T-helper 1 cell treated with Interleukin-12 subunit alpha and Interleukin-12 subunit beta and Interleukin-4 antibody, amounts not matched to agents 30 μg/mL and 1 μg/mL, for 36 hours (primary cell): ENCODE measurements at regions not wholly inside any gene's neighbourhood (a gene's known extent, or its start where the extent isn't known, plus 50 kb on each side); places are given as distances from the start of the nearest gene placed in this dataset.
"Not testable (repeated sequence)": the region's sequence is repeated elsewhere in the genome, so short reads cannot be mapped to it uniquely, and the experiment has no call there.

Experiments used
- H3K27ac Mint-ChIP-seq: one replicate; pipeline ENCODE4 v1.8.0; 2021; ENCODE audit warnings: mild to moderate bottlenecking, mixed read lengths
- H3K27me3 Mint-ChIP-seq: one replicate; pipeline ENCODE4 v1.8.0; 2021; ENCODE audit warnings: low read depth, mixed read lengths
- H3K36me3 Mint-ChIP-seq: one replicate; pipeline ENCODE4 v1.8.0; 2021; ENCODE audit warnings: low read depth, mixed read lengths
- H3K4me1 Mint-ChIP-seq: one replicate; pipeline ENCODE4 v1.8.0; 2021; ENCODE audit warnings: low read depth, mixed read lengths
- H3K4me3 Mint-ChIP-seq: one replicate; pipeline ENCODE4 v1.8.0; 2021; ENCODE audit warnings: mild to moderate bottlenecking, moderate library complexity, mixed read lengths
- H3K9me3 Mint-ChIP-seq: one replicate; pipeline ENCODE4 v1.8.0; 2021; ENCODE audit warnings: mixed read lengths

DNA sequence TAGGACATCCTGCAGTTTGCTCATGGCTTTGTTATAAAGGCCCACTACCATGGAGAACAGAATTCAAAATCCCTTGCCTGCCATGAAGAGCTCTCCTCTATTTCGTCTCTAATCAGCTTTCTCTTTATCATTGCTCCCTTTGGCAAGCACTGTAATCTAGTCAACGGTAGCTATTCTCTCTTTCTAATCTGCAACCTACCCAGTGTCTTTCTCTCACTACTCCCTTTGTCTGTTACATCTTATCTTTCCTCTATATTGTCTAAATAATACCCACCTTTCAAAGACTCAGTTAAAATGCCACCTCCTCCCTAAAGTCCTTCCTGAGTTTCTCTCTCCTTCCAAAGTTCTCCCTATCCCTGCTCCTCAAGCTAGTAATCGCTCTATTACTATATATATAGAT is 108.1 kb downstream of the FZD1 start:
- Mint-ChIP-seq H3K9me3 (no peaks in the 10 kb centered on the region), H3K36me3 (no peaks in the 10 kb centered on the region), H3K27me3 (no peaks in the 10 kb centered on the region), H3K27ac (no peak overlapping the region), H3K4me1 (no peaks in the 10 kb centered on the region), H3K4me3 (no peak overlapping the region)

DNA sequence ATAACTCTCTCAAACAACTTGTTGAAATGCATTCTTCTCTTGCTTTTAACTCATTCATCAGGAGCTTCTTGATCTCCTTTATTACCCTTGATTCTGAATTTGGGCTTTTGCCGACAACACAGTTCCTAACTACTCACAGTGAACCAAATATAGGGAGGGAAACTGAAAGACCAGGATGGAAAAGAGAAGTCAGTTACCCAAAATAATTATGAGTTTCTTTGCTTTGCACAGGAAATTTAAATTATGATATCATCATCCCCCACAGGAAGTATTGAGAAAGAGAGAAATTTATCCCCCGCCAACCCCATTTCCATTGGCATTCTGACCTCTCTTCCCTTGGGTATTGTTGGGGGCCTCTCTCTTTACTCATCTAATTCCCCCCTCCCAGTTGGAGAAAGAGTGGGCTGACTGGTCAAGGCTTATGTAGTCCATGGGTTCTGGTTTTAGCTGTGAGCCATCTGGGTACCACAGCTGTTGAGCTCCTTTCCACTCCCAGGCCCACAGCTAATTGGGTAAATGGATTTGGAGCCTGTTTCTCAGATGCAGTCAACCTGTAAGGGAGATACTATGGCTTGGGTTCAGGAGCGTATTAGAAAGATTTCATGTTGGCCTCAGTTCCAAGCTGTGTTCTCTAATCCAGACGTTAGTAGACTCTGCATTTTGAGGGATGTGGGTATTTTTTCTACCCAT is 109.0 kb downstream of the FZD1 start:
- no peak overlapping the region for H3K27ac Mint-ChIP-seq
- H3K27me3 Mint-ChIP-seq = no peaks in the 10 kb centered on the region
- H3K4me3 Mint-ChIP-seq = no peak overlapping the region
- H3K36me3 Mint-ChIP-seq = no peaks in the 10 kb centered on the region
- no peaks in the 10 kb centered on the region for H3K9me3 Mint-ChIP-seq
- H3K4me1 Mint-ChIP-seq = no peaks in the 10 kb centered on the region

DNA sequence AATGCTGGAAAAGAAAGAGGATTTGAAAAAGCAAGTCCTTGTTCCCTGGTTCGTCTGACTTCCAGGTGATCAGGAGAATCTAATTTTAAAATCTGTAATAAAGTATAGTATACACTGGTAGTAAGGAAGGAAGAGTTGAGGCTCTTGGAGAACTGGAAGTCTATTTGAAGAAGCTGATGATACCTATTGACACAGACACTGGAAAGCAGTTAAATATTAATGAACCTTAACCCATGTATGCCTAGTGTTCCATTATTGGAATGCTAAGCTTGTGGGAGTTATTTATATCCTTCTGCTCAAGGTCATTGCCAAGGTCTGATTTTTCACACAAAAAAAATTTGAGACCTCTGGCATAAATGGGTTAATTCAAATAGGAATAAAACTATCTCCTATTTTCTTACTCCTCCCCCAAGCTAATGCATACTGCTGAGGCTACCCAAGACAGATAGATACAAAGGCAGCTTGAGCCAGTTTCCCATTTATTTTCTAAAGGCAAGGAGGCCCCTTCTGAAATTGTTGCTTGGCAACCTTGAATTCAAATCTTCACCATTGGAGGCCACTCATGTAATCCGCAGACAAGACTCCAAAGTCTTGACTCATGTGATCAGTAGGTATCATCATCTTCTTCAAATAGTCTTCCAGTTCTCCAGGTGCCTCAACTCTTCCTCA is 110.2 kb downstream of the FZD1 start:
- H3K4me3 Mint-ChIP-seq = no peak overlapping the region
- H3K9me3 Mint-ChIP-seq = no peaks in the 10 kb centered on the region
- no peaks in the 10 kb centered on the region for H3K36me3 Mint-ChIP-seq

DNA sequence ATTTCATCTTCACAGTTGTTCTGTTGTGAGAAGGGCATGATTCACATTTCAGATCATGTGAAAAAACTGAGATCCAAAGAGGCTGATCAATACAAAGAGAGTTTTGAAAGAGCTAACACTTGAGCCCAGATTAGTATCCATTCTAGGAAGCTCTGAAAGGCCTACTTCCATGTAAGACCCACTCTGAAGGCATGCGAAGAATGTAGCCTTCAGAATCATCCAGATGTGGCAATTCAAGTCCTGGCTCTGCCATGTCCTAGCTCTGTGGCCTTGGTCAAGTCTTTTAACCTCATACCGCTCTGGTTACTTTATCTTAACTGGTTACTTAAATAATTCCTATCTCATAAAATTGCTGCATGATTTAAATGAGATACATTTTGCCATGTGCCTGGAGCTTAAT is 111.1 kb downstream of the FZD1 start:
- Mint-ChIP-seq H3K27ac (no peak overlapping the region), H3K4me3 (no peak overlapping the region), H3K4me1 (no peaks in the 10 kb centered on the region), H3K27me3 (no peaks in the 10 kb centered on the region), H3K36me3 (no peaks in the 10 kb centered on the region), H3K9me3 (no peaks in the 10 kb centered on the region)

More for the DNA sequence above, 110.2 kb downstream of the FZD1 start:
- no peaks in the 10 kb centered on the region for H3K4me1 Mint-ChIP-seq
- no peaks in the 10 kb centered on the region for H3K27me3 Mint-ChIP-seq
- H3K27ac Mint-ChIP-seq = no peak overlapping the region

DNA sequence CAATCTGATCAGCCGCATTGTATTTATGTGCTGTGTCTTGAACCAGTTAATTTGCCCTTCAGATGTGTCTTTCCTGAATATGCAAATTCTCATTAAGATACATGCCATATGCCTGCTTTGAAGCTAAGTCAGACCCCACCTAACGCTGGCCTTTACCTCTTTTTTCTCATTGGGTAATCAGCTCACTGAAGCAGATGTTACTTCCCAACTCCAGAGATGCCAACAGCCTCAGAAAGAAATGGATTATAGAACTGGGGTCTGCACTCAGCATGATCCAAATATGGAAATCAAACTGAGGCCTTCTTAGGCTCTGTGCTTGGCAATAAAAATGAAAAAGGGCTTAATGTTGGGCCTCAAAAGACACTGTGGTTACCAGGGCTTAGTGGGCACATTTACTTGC is 113.9 kb downstream of the FZD1 start:
- H3K27me3 Mint-ChIP-seq = no peaks in the 10 kb centered on the region
- no peak overlapping the region for H3K27ac Mint-ChIP-seq
- H3K4me1 Mint-ChIP-seq = no peaks in the 10 kb centered on the region
- H3K36me3 Mint-ChIP-seq = no peaks in the 10 kb centered on the region
- H3K4me3 Mint-ChIP-seq = no peak overlapping the region
- peaks cover 4% of the 10 kb centered on the region for H3K9me3 Mint-ChIP-seq

DNA sequence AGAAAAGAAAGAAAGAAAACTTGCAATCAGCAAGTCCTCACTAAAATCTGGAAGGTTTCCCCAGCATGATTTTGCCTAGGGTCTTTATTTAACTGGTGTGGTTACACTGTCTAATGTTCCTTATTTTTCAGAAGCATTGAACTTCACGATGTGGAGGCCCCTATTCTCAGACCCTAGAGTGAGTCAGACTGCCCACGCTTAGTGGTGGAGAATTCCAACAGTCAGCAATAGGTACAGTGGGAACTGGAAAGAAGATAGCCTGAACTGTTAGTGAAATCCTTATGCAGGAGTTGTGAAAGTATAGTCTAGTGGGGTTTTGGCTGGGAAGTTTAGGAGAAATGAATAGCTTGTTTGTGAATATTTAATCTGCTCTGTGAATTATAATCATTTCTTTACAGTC is 115.0 kb downstream of the FZD1 start:
- Mint-ChIP-seq H3K27ac (no peak overlapping the region), H3K4me1 (no peaks in the 10 kb centered on the region), H3K4me3 (no peak overlapping the region), H3K36me3 (no peaks in the 10 kb centered on the region), H3K27me3 (no peaks in the 10 kb centered on the region), H3K9me3 (peaks cover 7% of the 10 kb centered on the region)

DNA sequence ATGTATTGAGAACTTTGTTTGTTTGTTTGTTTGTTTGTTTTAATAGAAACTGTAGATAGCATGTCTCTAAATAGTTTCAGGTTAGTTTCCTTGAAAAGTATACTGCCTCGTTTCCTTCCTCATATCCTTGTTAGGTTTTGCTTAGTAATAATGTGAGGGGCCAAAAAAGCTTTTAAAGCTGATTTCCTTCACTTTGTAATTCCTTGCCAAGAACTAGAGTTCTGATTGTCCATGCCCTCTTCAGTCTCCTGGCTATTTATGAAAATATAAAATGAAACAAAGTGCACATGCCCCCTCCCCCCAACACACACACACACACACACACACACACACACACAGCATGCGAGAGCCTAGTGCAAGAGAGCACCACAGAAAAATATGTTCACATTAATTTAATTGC is 115.8 kb downstream of the FZD1 start:
- Mint-ChIP-seq H3K4me1 (no peaks in the 10 kb centered on the region), H3K36me3 (no peaks in the 10 kb centered on the region), H3K27me3 (no peaks in the 10 kb centered on the region), H3K27ac (no peak overlapping the region), H3K4me3 (no peak overlapping the region), H3K9me3 (peaks cover 7% of the 10 kb centered on the region)

DNA sequence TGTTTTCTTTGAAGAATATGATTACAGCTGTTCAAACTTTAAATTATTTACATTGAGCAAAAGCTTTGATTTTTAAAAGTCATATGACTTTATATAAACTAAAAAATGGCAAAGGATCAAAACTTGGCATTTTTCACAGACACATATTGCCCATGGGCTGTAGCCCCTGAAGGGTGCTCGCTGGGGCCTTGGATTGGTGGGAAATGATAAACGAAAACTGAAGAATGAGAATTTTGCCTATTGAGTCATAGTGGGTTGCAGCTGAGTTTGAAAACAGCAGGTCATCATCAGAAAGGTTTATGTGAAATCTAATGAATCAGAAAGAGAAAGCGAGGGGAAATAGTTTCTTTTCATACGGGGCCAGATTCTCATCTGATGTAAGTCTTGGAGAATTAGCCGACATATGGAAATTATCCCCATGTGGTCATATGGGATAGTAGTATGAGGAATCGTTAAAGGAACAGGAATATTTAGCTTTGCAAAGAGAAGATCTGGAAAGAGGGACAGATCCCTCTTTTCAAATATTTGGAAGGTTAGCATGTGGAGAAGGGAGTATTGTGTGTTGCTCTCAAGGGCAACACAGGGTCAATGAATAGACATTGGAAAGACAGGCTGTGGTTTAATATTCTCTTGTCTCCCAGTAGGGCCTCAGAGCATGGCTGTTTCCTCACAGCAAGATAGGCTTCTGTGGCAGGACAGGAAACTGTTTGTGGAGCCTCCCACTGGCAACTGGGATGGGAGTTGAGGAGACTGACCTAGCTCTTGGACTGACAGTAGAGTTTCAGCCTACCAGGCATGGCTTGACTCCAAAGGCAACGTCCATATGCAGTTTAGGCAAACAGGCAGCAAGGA is 119.0 kb downstream of the FZD1 start:
- H3K27ac Mint-ChIP-seq = no peak overlapping the region
- H3K4me3 Mint-ChIP-seq = no peak overlapping the region
- H3K4me1 Mint-ChIP-seq = no peaks in the 10 kb centered on the region
- H3K27me3 Mint-ChIP-seq = no peaks in the 10 kb centered on the region
- H3K9me3 Mint-ChIP-seq = peaks cover 7% of the 10 kb centered on the region
- H3K36me3 Mint-ChIP-seq = no peaks in the 10 kb centered on the region

DNA sequence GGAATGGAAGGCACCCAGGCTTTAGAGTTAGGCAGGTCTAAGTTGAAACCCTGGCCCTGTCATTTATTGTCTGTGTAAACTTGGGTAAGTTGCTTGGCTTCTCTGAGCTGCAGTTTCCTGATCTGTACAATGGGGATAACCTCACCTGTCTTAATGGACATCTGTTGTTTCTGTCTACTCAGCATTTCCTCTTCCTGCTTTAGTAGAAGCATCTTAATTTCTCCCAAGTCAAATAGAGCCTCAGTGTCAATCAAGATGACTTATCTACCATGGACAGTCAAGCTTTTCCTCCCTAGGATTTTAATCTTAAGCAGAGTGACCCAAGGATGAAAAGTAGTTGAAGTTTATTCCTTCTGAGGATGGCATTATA is 119.7 kb downstream of the FZD1 start:
- Mint-ChIP-seq H3K36me3 (no peaks in the 10 kb centered on the region), H3K4me1 (no peaks in the 10 kb centered on the region), H3K27ac (no peak overlapping the region), H3K27me3 (no peaks in the 10 kb centered on the region), H3K9me3 (peaks cover 7% of the 10 kb centered on the region), H3K4me3 (no peak overlapping the region)

DNA sequence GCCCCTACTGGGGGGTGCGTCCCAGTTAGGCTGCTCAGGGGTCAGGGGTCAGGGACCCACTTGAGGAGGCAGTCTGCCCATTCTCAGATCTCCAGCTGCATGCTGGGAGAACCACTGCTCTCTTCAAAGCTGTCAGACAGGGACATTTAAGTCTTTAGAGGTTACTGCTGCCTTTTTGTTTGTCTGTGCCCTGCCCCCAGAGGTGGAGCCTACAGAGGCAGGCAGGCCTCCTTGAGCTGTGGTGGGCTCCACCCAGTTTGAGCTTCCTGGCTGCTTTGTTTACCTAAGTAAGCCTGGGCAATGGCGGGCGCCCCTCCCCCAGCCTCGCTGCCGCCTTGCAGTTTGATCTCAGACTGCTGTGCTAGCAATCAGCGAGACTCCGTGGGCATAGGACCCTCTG is 130.5 kb downstream of the FZD1 start:
- H3K4me3 Mint-ChIP-seq, H3K9me3 Mint-ChIP-seq, H3K27me3 Mint-ChIP-seq, H3K36me3 Mint-ChIP-seq, H3K27ac Mint-ChIP-seq, H3K4me1 Mint-ChIP-seq: not testable (repeated sequence)

DNA sequence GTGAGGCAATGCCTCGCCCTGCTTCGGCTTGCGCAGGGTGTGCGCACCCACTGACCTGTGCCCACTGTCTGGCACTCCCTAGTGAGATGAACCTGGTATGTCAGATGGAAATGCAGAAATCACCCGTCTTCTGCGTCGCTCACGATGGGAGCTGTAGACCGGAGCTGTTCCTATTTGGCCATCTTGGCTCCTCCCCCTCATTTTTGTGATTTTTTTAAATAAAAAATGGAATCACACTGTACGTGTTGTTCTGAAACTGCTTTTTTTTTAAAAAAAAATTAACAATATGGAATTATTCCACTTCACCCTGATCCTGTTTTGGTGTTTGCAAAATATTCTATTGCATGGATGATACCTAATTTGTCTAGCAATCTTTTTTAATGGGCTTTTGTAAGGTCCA is 131.1 kb downstream of the FZD1 start:
- not testable (repeated sequence) for H3K36me3 Mint-ChIP-seq, H3K9me3 Mint-ChIP-seq, H3K27me3 Mint-ChIP-seq

DNA sequence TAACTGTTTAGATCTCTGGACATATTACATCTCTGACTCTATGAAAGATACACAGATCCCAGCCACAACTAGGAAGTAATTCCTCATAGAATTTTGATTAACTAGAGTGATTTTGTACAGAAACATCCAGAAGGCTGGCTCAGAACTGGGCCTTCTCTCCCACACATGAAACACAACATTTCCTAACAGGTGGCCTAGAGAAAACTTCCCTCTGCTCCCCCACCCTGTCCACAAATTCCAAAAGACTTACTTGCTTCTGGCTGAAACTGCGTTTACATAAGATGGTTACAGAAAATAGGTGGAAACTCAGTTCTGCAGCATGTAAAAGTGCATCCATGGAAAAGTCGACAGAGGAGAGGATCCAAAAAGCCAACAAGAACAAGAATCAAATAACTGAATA is 132.9 kb downstream of the FZD1 start:
- H3K4me1 Mint-ChIP-seq = no peaks in the 10 kb centered on the region
- H3K27me3 Mint-ChIP-seq = no peaks in the 10 kb centered on the region
- H3K4me3 Mint-ChIP-seq = no peak overlapping the region
- no peaks in the 10 kb centered on the region for H3K36me3 Mint-ChIP-seq
- no peak overlapping the region for H3K27ac Mint-ChIP-seq
- H3K9me3 Mint-ChIP-seq = no peaks in the 10 kb centered on the region

More for the DNA sequence above, 131.1 kb downstream of the FZD1 start:
- H3K4me1 Mint-ChIP-seq, H3K27ac Mint-ChIP-seq, H3K4me3 Mint-ChIP-seq: not testable (repeated sequence)

DNA sequence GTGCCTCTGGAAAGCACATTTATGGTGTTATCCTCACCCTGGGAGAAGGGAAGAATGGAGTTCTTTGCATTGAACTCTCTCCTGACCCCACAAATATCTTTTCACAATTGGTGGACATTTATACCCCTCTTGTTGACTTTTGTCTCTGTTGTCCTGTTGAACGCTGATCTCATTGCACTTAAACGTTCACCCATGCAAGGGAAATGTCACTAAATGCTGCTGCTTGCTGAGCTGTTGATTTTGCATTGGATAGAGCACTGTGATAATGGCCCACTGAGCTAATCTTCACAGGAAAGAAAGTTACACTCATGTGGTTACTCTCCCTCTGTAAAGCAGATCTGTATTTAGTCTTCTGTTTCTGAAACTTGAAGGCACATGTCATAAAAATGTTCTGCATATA is 133.4 kb downstream of the FZD1 start:
- no peaks in the 10 kb centered on the region for H3K27me3 Mint-ChIP-seq
- peaks cover 3% of the 10 kb centered on the region for H3K9me3 Mint-ChIP-seq
- H3K4me3 Mint-ChIP-seq = no peak overlapping the region
- no peaks in the 10 kb centered on the region for H3K4me1 Mint-ChIP-seq
- no peak overlapping the region for H3K27ac Mint-ChIP-seq
- H3K36me3 Mint-ChIP-seq = no peaks in the 10 kb centered on the region

DNA sequence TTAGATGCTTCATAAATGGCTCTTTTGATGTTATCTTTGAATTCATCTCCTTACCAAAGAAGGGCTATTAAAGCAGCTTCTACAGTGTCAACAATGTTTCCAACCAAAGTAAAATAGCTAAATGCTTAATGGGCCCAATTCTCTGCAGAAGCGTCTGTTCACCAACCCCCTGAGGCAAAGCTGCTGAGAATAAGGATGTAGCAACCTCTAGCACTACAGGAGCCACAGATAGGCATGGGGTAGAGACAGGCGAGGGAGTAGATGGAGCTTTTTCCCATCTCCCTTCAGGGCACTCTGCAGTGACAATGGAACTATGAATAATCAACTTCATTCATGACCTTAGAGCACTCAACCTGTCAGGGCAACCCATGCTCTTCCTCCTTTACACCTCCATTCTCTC is 134.1 kb downstream of the FZD1 start:
- peaks cover 3% of the 10 kb centered on the region for H3K9me3 Mint-ChIP-seq
- H3K27ac Mint-ChIP-seq = no peak overlapping the region
- no peak overlapping the region for H3K4me3 Mint-ChIP-seq
- H3K4me1 Mint-ChIP-seq = no peaks in the 10 kb centered on the region
- no peaks in the 10 kb centered on the region for H3K27me3 Mint-ChIP-seq
- no peaks in the 10 kb centered on the region for H3K36me3 Mint-ChIP-seq
